ENCODE measurements at regions not wholly inside any gene's neighbourhood (a gene's known extent, or its start where the extent isn't known, plus 50 kb on each side); places are given as distances from the start of the nearest gene placed in this dataset.

- TF ChIP-seq CTCF (IDR thresholded peaks at IDR 0.05) (no peak), POLR2A (IDR thresholded peaks at IDR 0.05) (no peak)
Measured at GRCh38 chr5:158207733-158208132, 348.8 kb upstream of the CLINT1 start.

All from thyroid gland (tissue), 4 donors.